ENCODE measurements at regions not wholly inside any gene's neighbourhood (a gene's known extent, or its start where the extent isn't known, plus 50 kb on each side); places are given as distances from the start of the nearest gene placed in this dataset.

DNA sequence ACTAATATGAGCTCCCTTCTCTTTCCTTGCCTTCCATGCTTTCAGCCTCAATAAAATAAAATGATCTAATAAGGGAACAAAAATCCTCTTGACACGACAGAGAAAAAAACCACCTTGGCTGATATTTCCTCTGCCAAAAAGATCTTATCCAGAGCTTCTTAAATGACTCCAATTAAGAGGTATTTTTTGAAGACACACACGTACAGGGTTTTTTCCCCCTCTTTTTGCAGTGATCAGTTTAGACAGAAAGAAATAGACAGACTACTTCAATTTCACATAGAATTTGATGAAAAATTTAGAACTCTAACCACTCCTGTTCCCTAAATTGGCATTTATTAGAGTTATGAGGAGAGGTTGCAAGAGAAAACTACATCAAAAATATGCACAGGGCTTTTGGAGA, 217.2 kb upstream of the CDH11 start:
- H3K9me3 ChIP-seq (ENCODE audit: control insufficient read depth in 1 of 2, insufficient read depth in 1 of 2, low read depth in 1 of 2, low read length in 2 of 2) = peaks cover 3 to 30% of the 10 kb centered on the region in 2 experiments; a peak in 2 of 4 replicates
- RAD21 ChIA-PET (ENCODE audit: low non-redundant PET in 1 of 2, low total read pairs in 2 of 2, uncharacterized antibody in 2 of 2, unreplicated experiment in 2 of 2) = no interaction called here
- H3K27ac ChIP-seq (ENCODE audit: low read depth, low read length) = no peak overlapping the region
- POLR2A ChIA-PET = no interaction called here
- DNase-seq (ENCODE audit: low read depth, low spot score) (no peak), ATAC-seq (no peak)
- intact Hi-C loops (cut with micrococcal nuclease) = no loop called here
- H3K9ac ChIP-seq (ENCODE audit: low read length) = no peak overlapping the region
- no TSS peak for BruUV-seq (replicated peaks)
- H3K36me3 ChIP-seq (ENCODE audit: control insufficient read depth in 1 of 2, insufficient read depth in 2 of 2, low read length in 2 of 2) = no peaks in the 10 kb centered on the region
- no peaks in the 10 kb centered on the region for H3K79me2 ChIP-seq (ENCODE audit: insufficient read depth, low read length)
- no peak overlapping the region for H3K4me3 ChIP-seq (replicated peaks in 1 of 2; ENCODE audit: low read depth in 1 of 2, low read length in 2 of 2)
- no peaks in the 10 kb centered on the region for H3K4me1 ChIP-seq (ENCODE audit: control insufficient read depth in 1 of 2, insufficient read depth in 2 of 2, low read length in 2 of 2)
- no peak overlapping the region for H2AFZ ChIP-seq (ENCODE audit: low read depth, low read length, poor library complexity, severe bottlenecking)
- H3K9me2 ChIP-seq (ENCODE audit: insufficient read depth) = no peaks in the 10 kb centered on the region
- TF ChIP-seq, protein P1, sequence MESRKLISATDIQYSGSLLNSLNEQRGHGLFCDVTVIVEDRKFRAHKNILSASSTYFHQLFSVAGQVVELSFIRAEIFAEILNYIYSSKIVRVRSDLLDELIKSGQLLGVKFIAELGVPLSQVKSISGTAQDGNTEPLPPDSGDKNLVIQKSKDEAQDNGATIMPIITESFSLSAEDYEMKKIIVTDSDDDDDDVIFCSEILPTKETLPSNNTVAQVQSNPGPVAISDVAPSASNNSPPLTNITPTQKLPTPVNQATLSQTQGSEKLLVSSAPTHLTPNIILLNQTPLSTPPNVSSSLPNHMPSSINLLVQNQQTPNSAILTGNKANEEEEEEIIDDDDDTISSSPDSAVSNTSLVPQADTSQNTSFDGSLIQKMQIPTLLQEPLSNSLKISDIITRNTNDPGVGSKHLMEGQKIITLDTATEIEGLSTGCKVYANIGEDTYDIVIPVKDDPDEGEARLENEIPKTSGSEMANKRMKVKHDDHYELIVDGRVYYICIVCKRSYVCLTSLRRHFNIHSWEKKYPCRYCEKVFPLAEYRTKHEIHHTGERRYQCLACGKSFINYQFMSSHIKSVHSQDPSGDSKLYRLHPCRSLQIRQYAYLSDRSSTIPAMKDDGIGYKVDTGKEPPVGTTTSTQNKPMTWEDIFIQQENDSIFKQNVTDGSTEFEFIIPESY (IDR thresholded peaks at IDR 0.05; ENCODE audit: extremely low read depth, insufficient replicate concordance, low read length) = no peak
- TF ChIP-seq SP1 (IDR thresholded peaks at IDR 0.05; ENCODE audit: low read depth) (no peak), YY1 (IDR thresholded peaks at IDR 0.05; ENCODE audit: extremely low read depth, insufficient replicate concordance, low read depth, low read length) (no peak), ZFX (IDR thresholded peaks at IDR 0.05) (no peak), SRF (IDR thresholded peaks at IDR 0.05; ENCODE audit: low read depth) (no peak), ZNF274 (IDR thresholded peaks at IDR 0.05; ENCODE audit: low read depth, low read length) (no peak)
- TF ChIP-seq, protein P2, sequence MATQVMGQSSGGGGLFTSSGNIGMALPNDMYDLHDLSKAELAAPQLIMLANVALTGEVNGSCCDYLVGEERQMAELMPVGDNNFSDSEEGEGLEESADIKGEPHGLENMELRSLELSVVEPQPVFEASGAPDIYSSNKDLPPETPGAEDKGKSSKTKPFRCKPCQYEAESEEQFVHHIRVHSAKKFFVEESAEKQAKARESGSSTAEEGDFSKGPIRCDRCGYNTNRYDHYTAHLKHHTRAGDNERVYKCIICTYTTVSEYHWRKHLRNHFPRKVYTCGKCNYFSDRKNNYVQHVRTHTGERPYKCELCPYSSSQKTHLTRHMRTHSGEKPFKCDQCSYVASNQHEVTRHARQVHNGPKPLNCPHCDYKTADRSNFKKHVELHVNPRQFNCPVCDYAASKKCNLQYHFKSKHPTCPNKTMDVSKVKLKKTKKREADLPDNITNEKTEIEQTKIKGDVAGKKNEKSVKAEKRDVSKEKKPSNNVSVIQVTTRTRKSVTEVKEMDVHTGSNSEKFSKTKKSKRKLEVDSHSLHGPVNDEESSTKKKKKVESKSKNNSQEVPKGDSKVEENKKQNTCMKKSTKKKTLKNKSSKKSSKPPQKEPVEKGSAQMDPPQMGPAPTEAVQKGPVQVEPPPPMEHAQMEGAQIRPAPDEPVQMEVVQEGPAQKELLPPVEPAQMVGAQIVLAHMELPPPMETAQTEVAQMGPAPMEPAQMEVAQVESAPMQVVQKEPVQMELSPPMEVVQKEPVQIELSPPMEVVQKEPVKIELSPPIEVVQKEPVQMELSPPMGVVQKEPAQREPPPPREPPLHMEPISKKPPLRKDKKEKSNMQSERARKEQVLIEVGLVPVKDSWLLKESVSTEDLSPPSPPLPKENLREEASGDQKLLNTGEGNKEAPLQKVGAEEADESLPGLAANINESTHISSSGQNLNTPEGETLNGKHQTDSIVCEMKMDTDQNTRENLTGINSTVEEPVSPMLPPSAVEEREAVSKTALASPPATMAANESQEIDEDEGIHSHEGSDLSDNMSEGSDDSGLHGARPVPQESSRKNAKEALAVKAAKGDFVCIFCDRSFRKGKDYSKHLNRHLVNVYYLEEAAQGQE (IDR thresholded peaks at IDR 0.05; ENCODE audit: low read depth) = no peak
- TF ChIP-seq, protein P3, sequence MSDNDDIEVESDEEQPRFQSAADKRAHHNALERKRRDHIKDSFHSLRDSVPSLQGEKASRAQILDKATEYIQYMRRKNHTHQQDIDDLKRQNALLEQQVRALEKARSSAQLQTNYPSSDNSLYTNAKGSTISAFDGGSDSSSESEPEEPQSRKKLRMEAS (IDR thresholded peaks at IDR 0.05) = no peak
- TF ChIP-seq, protein P4, sequence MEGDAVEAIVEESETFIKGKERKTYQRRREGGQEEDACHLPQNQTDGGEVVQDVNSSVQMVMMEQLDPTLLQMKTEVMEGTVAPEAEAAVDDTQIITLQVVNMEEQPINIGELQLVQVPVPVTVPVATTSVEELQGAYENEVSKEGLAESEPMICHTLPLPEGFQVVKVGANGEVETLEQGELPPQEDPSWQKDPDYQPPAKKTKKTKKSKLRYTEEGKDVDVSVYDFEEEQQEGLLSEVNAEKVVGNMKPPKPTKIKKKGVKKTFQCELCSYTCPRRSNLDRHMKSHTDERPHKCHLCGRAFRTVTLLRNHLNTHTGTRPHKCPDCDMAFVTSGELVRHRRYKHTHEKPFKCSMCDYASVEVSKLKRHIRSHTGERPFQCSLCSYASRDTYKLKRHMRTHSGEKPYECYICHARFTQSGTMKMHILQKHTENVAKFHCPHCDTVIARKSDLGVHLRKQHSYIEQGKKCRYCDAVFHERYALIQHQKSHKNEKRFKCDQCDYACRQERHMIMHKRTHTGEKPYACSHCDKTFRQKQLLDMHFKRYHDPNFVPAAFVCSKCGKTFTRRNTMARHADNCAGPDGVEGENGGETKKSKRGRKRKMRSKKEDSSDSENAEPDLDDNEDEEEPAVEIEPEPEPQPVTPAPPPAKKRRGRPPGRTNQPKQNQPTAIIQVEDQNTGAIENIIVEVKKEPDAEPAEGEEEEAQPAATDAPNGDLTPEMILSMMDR (IDR thresholded peaks at IDR 0.05 in 2 of 3, conservative IDR thresholded peaks at IDR 0.05 in 1 of 3; ENCODE audit: borderline replicate concordance in 1 of 3, insufficient read depth in 1 of 3, low read depth in 2 of 3, low read length in 2 of 3) = no peak
- TF ChIP-seq, protein P5, sequence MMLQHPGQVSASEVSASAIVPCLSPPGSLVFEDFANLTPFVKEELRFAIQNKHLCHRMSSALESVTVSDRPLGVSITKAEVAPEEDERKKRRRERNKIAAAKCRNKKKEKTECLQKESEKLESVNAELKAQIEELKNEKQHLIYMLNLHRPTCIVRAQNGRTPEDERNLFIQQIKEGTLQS (IDR thresholded peaks at IDR 0.05) = no peak
- no peaks in the 10 kb centered on the region for H3K27me3 ChIP-seq (ENCODE audit: insufficient read depth, low read length)
- H4K20me1 ChIP-seq (ENCODE audit: insufficient read depth) = no peaks in the 10 kb centered on the region
- no peak overlapping the region for H3K4me2 ChIP-seq (ENCODE audit: low read length)
- CTCF ChIA-PET = no interaction called here
